ENCODE measurements at regions not wholly inside any gene's neighbourhood (a gene's known extent, or its start where the extent isn't known, plus 50 kb on each side); places are given as distances from the start of the nearest gene placed in this dataset.

- DNase-seq (ENCODE audit: low spot score): no peak
- no peaks in the 10 kb centered on the region for H3K9me2 ChIP-seq (replicated peaks; ENCODE audit: insufficient read depth)
- H3K9me3 ChIP-seq (ENCODE audit: low read depth): no peaks in the 10 kb centered on the region
- no peaks in the 10 kb centered on the region for H3K79me2 ChIP-seq
- no peaks in the 10 kb centered on the region for H4K20me1 ChIP-seq (ENCODE audit: insufficient read depth, poor library complexity, severe bottlenecking)
- TF ChIP-seq EZH2phosphoT487 (IDR thresholded peaks at IDR 0.05; ENCODE audit: low read depth, severe bottlenecking, unreplicated experiment) (no peak), CTCF (IDR thresholded peaks at IDR 0.05; ENCODE audit: poor library complexity) (no peak), EZH2 (IDR thresholded peaks at IDR 0.05; ENCODE audit: borderline replicate concordance) (no peak)
- H3K4me3 ChIP-seq: no peak overlapping the region
- H3K4me1 ChIP-seq (ENCODE audit: insufficient read depth): peaks cover 5% of the 10 kb centered on the region
- no peak overlapping the region for H3K4me2 ChIP-seq
- H2AFZ ChIP-seq: no peak overlapping the region
- H3K36me3 ChIP-seq (replicated peaks; ENCODE audit: insufficient read depth, low read depth): no peaks in the 10 kb centered on the region
- peaks cover 7% of the 10 kb centered on the region for H3K27me3 ChIP-seq
- no peak overlapping the region for H3K27ac ChIP-seq
- WGBS (ENCODE audit: low lambda C conversion rate, missing lambda C conversion rate): 73% methylated on average over 25 of the region's 25 CpGs
Measured at GRCh38 chr16:86963600-86964575, 353.3 kb downstream of the C16orf95 start.

GRCh38 chr16:86964796-86965241 is 352.4 kb downstream of the C16orf95 start:
- Histone ChIP-seq H3K79me2 (no peaks in the 10 kb centered on the region), H2AFZ (no peak overlapping the region), H3K4me2 (no peak overlapping the region), H3K27ac (no peak overlapping the region), H3K27me3 (peaks cover 7% of the 10 kb centered on the region), H3K4me3 (no peak overlapping the region), H3K36me3 (replicated peaks; ENCODE audit: insufficient read depth, low read depth) (no peaks in the 10 kb centered on the region), H3K9me3 (ENCODE audit: low read depth) (no peaks in the 10 kb centered on the region), H3K9me2 (replicated peaks; ENCODE audit: insufficient read depth) (no peaks in the 10 kb centered on the region), H4K20me1 (ENCODE audit: insufficient read depth, poor library complexity, severe bottlenecking) (no peaks in the 10 kb centered on the region), H3K4me1 (ENCODE audit: insufficient read depth) (no peaks in the 10 kb centered on the region)
- 67% methylated on average over 14 of the region's 14 CpGs for WGBS (ENCODE audit: low lambda C conversion rate, missing lambda C conversion rate)
- no peak for DNase-seq (ENCODE audit: low spot score)
- TF ChIP-seq EZH2phosphoT487 (IDR thresholded peaks at IDR 0.05; ENCODE audit: low read depth, severe bottlenecking, unreplicated experiment) (no peak), CTCF (IDR thresholded peaks at IDR 0.05; ENCODE audit: poor library complexity) (no peak), EZH2 (IDR thresholded peaks at IDR 0.05; ENCODE audit: borderline replicate concordance) (no peak)

DNA sequence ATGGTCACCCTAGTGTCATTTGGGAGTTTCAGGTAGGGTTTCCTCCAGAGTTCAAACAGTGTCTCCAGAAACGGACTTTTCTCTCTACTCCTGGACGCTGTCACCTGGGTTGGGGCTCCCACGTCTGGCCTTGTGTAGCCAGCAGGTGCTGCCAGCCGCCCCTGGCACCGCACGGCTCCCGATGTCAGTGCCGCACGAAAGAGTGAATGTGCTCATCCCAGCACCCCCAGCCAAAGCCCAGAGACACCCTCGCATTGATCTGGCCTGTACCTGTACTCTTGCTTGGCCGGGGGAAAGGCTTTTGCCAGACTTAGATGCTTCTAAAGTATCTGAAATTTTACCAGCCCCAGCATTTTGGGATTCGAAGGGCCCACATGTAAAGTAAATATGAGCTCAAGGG is 351.9 kb downstream of the C16orf95 start:
- Histone ChIP-seq H3K36me3 (replicated peaks; ENCODE audit: insufficient read depth, low read depth) (no peaks in the 10 kb centered on the region), H3K4me3 (no peak overlapping the region), H3K9me2 (replicated peaks; ENCODE audit: insufficient read depth) (no peaks in the 10 kb centered on the region), H3K79me2 (no peaks in the 10 kb centered on the region), H3K4me1 (ENCODE audit: insufficient read depth) (no peaks in the 10 kb centered on the region), H3K27ac (no peak overlapping the region), H3K9me3 (ENCODE audit: low read depth) (no peaks in the 10 kb centered on the region), H3K4me2 (no peak overlapping the region), H2AFZ (no peak overlapping the region), H3K27me3 (peaks cover 7% of the 10 kb centered on the region), H4K20me1 (ENCODE audit: insufficient read depth, poor library complexity, severe bottlenecking) (no peaks in the 10 kb centered on the region)
- 93% methylated on average over 12 of the region's 12 CpGs for WGBS (ENCODE audit: low lambda C conversion rate, missing lambda C conversion rate)
- TF ChIP-seq EZH2 (IDR thresholded peaks at IDR 0.05; ENCODE audit: borderline replicate concordance) (no peak), EZH2phosphoT487 (IDR thresholded peaks at IDR 0.05; ENCODE audit: low read depth, severe bottlenecking, unreplicated experiment) (no peak), CTCF (IDR thresholded peaks at IDR 0.05; ENCODE audit: poor library complexity) (no peak)
- DNase-seq (ENCODE audit: low spot score): no peak

Measured in hepatocyte (in vitro differentiated cells).